ENCODE measurements at regions not wholly inside any gene's neighbourhood (a gene's known extent, or its start where the extent isn't known, plus 50 kb on each side); places are given as distances from the start of the nearest gene placed in this dataset.
"Not testable (repeated sequence)": the region's sequence is repeated elsewhere in the genome, so short reads cannot be mapped to it uniquely, and the experiment has no call there.

- no peak for DNase-seq
Observed at GRCh38 chr3:115254492-115255196, 107.6 kb upstream of the ZBTB20 start.

- no peak for DNase-seq
Observed at GRCh38 chr3:115255197-115255585, 108.1 kb upstream of the ZBTB20 start.

- DNase-seq = no peak
Observed at GRCh38 chr3:115270849-115271248, 123.8 kb upstream of the ZBTB20 start.

GRCh38 chr3:115272036-115272824, 125.1 kb upstream of the ZBTB20 start:
- DNase-seq = peak; percentile 38

- DNase-seq = no peak
Observed at GRCh38 chr3:115275896-115276295, 128.8 kb upstream of the ZBTB20 start.

- no peak for DNase-seq
Observed at GRCh38 chr3:115279939-115280338, 132.9 kb upstream of the ZBTB20 start.

GRCh38 chr3:115280506-115280905, 133.4 kb upstream of the ZBTB20 start:
- DNase-seq = no peak

- DNase-seq = no peak
Observed at GRCh38 chr3:115281697-115282675, 134.9 kb upstream of the ZBTB20 start.

- DNase-seq = peak; percentile 87
Observed at GRCh38 chr3:115284980-115285379, 137.9 kb upstream of the ZBTB20 start.

- peak; percentile 38 for DNase-seq
Observed at GRCh38 chr3:115286529-115287197, 139.6 kb upstream of the ZBTB20 start.

GRCh38 chr3:115287198-115287597, 140.1 kb upstream of the ZBTB20 start:
- DNase-seq = no peak

GRCh38 chr3:115292131-115292530, 145.0 kb upstream of the ZBTB20 start:
- DNase-seq = no peak

GRCh38 chr3:115292677-115293165, 145.6 kb upstream of the ZBTB20 start:
- no peak for DNase-seq

- no peak for DNase-seq
Observed at GRCh38 chr3:115293321-115293720, 146.2 kb upstream of the ZBTB20 start.

- DNase-seq = no peak
Observed at GRCh38 chr3:115301364-115301860, 154.3 kb upstream of the ZBTB20 start.

GRCh38 chr3:115317953-115318352, 170.9 kb upstream of the ZBTB20 start:
- DNase-seq = not testable (repeated sequence)

- peak; percentile 27 for DNase-seq
Observed at GRCh38 chr3:115321400-115321805, 174.3 kb upstream of the ZBTB20 start.

- DNase-seq = no peak
Observed at GRCh38 chr3:115322901-115323300, 175.8 kb upstream of the ZBTB20 start.

GRCh38 chr3:115323380-115323779, 176.3 kb upstream of the ZBTB20 start:
- no peak for DNase-seq

GRCh38 chr3:115324056-115324455, 177.0 kb upstream of the ZBTB20 start:
- DNase-seq = no peak

GRCh38 chr3:115325539-115325938, 178.5 kb upstream of the ZBTB20 start:
- no peak for DNase-seq

- no peak for DNase-seq
Observed at GRCh38 chr3:115330430-115330829, 183.3 kb upstream of the ZBTB20 start.

Data from DMS79 treated with DMSO at 0.1 percent for 48 hours (cell line).